Osteocyte (in vitro differentiated cells): ENCODE measurements at regions not wholly inside any gene's neighbourhood (a gene's known extent, or its start where the extent isn't known, plus 50 kb on each side); places are given as distances from the start of the nearest gene placed in this dataset.

ENCODE experiments used
- DNase-seq: peaks from one replicate; pipeline ENCODE4 v3.0.0; 2021; ENCODE audit warnings: mixed read lengths; ENCODE audit not compliant: unreplicated experiment; ENCODE audit errors: extremely low spot score
- H3K27ac Mint-ChIP-seq: one replicate; pipeline ENCODE4 v1.8.0; 2021; ENCODE audit warnings: mild to moderate bottlenecking, mixed read lengths; ENCODE audit not compliant: unreplicated experiment
- H3K27me3 Mint-ChIP-seq: one replicate; pipeline ENCODE4 v1.8.0; 2021; ENCODE audit warnings: mixed read lengths; ENCODE audit not compliant: unreplicated experiment
- H3K36me3 Mint-ChIP-seq: one replicate; pipeline ENCODE4 v1.8.0; 2021; ENCODE audit warnings: mixed read lengths; ENCODE audit not compliant: unreplicated experiment
- H3K4me1 Mint-ChIP-seq: one replicate; pipeline ENCODE4 v1.8.0; 2021; ENCODE audit warnings: mixed read lengths; ENCODE audit not compliant: unreplicated experiment
- H3K4me3 Mint-ChIP-seq: one replicate; pipeline ENCODE4 v1.8.0; 2021; ENCODE audit warnings: mild to moderate bottlenecking, moderate library complexity, mixed read lengths; ENCODE audit not compliant: unreplicated experiment
- H3K9me3 Mint-ChIP-seq: one replicate; pipeline ENCODE4 v1.8.0; 2021; ENCODE audit warnings: mixed read lengths; ENCODE audit not compliant: unreplicated experiment
- TF ChIP-seq, protein P1 (sequence below): fragments of 200-600 bp; sonication (generic); IDR thresholded peaks from 2 replicates; pipeline ENCODE4 v1.5.0; 2021; ENCODE audit warnings: antibody characterized with exemption, mild to moderate bottlenecking, moderate library complexity

- Mint-ChIP-seq H3K27me3 (peaks cover 20% of the 10 kb centered on the region), H3K27ac (no peak overlapping the region), H3K4me3 (no peak overlapping the region), H3K36me3 (no peaks in the 10 kb centered on the region), H3K9me3 (peaks cover 7% of the 10 kb centered on the region), H3K4me1 (no peaks in the 10 kb centered on the region)
- DNase-seq: no peak
- TF ChIP-seq, protein P1, sequence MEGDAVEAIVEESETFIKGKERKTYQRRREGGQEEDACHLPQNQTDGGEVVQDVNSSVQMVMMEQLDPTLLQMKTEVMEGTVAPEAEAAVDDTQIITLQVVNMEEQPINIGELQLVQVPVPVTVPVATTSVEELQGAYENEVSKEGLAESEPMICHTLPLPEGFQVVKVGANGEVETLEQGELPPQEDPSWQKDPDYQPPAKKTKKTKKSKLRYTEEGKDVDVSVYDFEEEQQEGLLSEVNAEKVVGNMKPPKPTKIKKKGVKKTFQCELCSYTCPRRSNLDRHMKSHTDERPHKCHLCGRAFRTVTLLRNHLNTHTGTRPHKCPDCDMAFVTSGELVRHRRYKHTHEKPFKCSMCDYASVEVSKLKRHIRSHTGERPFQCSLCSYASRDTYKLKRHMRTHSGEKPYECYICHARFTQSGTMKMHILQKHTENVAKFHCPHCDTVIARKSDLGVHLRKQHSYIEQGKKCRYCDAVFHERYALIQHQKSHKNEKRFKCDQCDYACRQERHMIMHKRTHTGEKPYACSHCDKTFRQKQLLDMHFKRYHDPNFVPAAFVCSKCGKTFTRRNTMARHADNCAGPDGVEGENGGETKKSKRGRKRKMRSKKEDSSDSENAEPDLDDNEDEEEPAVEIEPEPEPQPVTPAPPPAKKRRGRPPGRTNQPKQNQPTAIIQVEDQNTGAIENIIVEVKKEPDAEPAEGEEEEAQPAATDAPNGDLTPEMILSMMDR: no peak
Measured at GRCh38 chr6:28751963-28752350, 171.8 kb downstream of the TRIM27 start.

- peaks cover 5% of the 10 kb centered on the region for H3K4me1 Mint-ChIP-seq
- peaks cover 18% of the 10 kb centered on the region for H3K27me3 Mint-ChIP-seq
- no peaks in the 10 kb centered on the region for H3K36me3 Mint-ChIP-seq
- H3K27ac Mint-ChIP-seq: no peak overlapping the region
- TF ChIP-seq, protein P1: no peak
- H3K9me3 Mint-ChIP-seq: no peaks in the 10 kb centered on the region
- DNase-seq: no peak
- H3K4me3 Mint-ChIP-seq: peak overlapping the region; percentile 55
Measured at GRCh38 chr6:28757429-28758045, 166.2 kb downstream of the TRIM27 start.

DNA sequence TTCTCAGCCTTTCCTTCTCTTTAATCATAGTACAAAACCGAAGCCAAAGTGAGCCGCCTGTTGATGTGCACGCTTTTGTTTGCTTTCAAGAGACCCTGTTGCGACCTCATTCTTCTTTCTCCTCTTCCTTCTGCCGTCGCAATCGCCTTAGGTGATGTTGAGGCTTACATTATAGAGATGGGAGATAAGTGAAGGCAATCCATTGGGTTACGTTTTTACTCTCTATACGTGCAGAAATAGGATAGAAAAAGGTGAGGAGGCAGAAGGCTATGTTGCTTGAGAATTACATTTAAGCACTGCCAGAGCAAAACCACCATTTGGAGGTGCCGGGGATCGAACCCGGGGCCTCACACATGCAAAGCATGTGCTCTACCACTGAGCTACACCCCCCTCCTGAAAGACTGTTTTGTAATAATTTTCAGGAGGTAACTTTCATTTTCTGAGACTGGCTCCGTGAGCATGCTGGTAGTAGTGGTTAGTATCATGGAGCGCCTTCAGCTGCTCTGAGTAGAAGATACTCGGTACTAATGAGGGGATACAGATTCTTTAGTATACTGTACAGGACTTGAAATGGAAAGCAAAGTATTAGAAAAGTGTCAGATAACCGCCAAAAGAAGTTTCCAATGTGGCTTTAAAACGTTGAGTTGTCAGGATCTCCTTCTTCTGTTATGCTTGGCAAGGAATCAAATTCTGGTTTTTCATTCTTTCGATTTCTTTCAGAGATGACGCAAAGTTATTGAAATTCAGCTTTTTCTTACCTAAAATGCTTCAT is 165.6 kb downstream of the TRIM27 start:
- Mint-ChIP-seq H3K9me3 (no peaks in the 10 kb centered on the region), H3K4me3 (peak overlapping the region; percentile 55), H3K36me3 (no peaks in the 10 kb centered on the region), H3K27ac (no peak overlapping the region), H3K4me1 (peaks cover 5% of the 10 kb centered on the region), H3K27me3 (peaks cover 23% of the 10 kb centered on the region)
- DNase-seq: no peak
- TF ChIP-seq, protein P1: no peak

- TF ChIP-seq, protein P1: no peak
- Mint-ChIP-seq H3K4me3 (no peak overlapping the region), H3K9me3 (no peaks in the 10 kb centered on the region), H3K36me3 (no peaks in the 10 kb centered on the region), H3K27ac (no peak overlapping the region), H3K4me1 (peaks cover 5% of the 10 kb centered on the region), H3K27me3 (peaks cover 28% of the 10 kb centered on the region)
- DNase-seq: no peak
Measured at GRCh38 chr6:28758818-28759235, 165.0 kb downstream of the TRIM27 start.

DNA sequence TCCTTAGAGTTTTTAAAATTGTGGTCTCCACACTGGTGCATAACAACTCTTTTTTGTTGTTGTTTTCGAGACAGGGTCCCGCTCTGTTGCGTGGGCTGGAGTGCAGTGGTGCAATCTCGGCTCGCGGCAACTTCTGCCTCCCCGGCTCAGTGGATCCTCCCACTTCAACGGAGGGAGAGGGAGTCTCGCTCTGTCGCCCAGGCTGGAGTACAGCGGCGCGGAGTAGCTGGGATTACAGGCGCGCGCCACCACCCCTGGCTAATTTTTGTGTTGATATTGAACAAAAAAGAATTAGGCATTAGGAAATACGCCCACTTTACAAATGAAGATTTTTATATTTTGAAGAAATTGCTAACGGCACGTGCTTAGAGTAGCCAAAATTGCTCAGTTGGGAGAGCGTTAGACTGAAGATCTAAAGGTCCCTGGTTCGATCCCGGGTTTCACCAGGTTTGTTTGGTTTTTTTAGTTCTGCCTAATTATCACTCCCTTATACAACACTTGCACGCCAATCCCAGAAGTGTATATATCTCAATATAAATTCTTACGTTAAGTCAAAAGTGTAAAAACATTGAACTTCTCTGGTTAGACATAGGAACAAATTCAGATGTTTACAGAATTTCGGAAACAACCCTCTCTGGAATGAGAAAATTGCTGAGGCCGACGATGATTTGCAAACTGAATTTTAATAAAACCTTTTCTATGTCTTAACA is 159.6 kb downstream of the TRIM27 start:
- Mint-ChIP-seq H3K36me3 (no peaks in the 10 kb centered on the region), H3K4me3 (no peak overlapping the region), H3K9me3 (no peaks in the 10 kb centered on the region), H3K27me3 (peaks cover 64% of the 10 kb centered on the region), H3K27ac (no peak overlapping the region), H3K4me1 (peaks cover 9% of the 10 kb centered on the region)
- no peak for DNase-seq
- TF ChIP-seq, protein P1: no peak
